HL-60 (cell line): ENCODE measurements at regions not wholly inside any gene's neighbourhood (a gene's known extent, or its start where the extent isn't known, plus 50 kb on each side); places are given as distances from the start of the nearest gene placed in this dataset.

ENCODE experiments used
- GABPA ChIP-seq: IDR thresholded peaks from 2 replicates; pipeline ENCODE4 v1.6.1; 2012; ENCODE audit warnings: low read depth
- POLR2AphosphoS5 ChIP-seq: IDR thresholded peaks from 2 replicates; pipeline ENCODE4 v1.6.1; 2012; ENCODE audit warnings: low read depth
- SPI1 ChIP-seq: IDR thresholded peaks from 2 replicates; pipeline ENCODE4 v1.6.1; 2012; ENCODE audit warnings: low read depth, mild to moderate bottlenecking, borderline replicate concordance
- TF ChIP-seq, protein P1 (sequence below): IDR thresholded peaks from one replicate; pipeline ENCODE4 v1.5.1; 2011; ENCODE audit warnings: low read length, control low read depth, inconsistent platforms; ENCODE audit not compliant: insufficient read depth
- TF ChIP-seq, protein P2 (sequence below): IDR thresholded peaks from 2 replicates; pipeline ENCODE4 v1.6.1; 2012; ENCODE audit warnings: low read depth; ENCODE audit not compliant: insufficient replicate concordance

DNA sequence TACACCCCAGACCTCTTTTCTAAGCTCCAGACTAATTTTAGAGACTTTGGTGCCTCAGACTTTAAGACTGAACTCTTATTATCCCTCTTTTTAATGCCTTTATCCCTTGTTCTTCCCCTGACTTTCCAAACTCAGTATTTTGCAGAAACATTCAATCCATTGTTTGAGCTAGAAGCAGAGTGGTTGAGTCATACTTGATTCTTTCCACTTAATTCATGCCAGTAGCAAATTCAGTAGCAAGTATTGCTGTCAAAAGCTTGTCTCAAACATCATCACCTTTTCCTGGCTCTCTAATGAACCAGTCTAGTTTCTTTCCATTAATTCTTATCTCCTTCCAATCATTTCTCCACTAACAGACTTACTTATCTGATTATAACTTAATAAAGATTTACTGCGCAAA, 699.7 kb upstream of the ZNF804A start:
- TF ChIP-seq, protein P1, sequence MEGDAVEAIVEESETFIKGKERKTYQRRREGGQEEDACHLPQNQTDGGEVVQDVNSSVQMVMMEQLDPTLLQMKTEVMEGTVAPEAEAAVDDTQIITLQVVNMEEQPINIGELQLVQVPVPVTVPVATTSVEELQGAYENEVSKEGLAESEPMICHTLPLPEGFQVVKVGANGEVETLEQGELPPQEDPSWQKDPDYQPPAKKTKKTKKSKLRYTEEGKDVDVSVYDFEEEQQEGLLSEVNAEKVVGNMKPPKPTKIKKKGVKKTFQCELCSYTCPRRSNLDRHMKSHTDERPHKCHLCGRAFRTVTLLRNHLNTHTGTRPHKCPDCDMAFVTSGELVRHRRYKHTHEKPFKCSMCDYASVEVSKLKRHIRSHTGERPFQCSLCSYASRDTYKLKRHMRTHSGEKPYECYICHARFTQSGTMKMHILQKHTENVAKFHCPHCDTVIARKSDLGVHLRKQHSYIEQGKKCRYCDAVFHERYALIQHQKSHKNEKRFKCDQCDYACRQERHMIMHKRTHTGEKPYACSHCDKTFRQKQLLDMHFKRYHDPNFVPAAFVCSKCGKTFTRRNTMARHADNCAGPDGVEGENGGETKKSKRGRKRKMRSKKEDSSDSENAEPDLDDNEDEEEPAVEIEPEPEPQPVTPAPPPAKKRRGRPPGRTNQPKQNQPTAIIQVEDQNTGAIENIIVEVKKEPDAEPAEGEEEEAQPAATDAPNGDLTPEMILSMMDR, result no peak
- TF ChIP-seq, protein P2, sequence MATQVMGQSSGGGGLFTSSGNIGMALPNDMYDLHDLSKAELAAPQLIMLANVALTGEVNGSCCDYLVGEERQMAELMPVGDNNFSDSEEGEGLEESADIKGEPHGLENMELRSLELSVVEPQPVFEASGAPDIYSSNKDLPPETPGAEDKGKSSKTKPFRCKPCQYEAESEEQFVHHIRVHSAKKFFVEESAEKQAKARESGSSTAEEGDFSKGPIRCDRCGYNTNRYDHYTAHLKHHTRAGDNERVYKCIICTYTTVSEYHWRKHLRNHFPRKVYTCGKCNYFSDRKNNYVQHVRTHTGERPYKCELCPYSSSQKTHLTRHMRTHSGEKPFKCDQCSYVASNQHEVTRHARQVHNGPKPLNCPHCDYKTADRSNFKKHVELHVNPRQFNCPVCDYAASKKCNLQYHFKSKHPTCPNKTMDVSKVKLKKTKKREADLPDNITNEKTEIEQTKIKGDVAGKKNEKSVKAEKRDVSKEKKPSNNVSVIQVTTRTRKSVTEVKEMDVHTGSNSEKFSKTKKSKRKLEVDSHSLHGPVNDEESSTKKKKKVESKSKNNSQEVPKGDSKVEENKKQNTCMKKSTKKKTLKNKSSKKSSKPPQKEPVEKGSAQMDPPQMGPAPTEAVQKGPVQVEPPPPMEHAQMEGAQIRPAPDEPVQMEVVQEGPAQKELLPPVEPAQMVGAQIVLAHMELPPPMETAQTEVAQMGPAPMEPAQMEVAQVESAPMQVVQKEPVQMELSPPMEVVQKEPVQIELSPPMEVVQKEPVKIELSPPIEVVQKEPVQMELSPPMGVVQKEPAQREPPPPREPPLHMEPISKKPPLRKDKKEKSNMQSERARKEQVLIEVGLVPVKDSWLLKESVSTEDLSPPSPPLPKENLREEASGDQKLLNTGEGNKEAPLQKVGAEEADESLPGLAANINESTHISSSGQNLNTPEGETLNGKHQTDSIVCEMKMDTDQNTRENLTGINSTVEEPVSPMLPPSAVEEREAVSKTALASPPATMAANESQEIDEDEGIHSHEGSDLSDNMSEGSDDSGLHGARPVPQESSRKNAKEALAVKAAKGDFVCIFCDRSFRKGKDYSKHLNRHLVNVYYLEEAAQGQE, result no peak
- TF ChIP-seq POLR2AphosphoS5 (no peak), GABPA (no peak), SPI1 (no peak)
